T1000 (cell line): ENCODE measurements at regions not wholly inside any gene's neighbourhood (a gene's known extent, or its start where the extent isn't known, plus 50 kb on each side); places are given as distances from the start of the nearest gene placed in this dataset.
"Not testable (repeated sequence)": the region's sequence is repeated elsewhere in the genome, so short reads cannot be mapped to it uniquely, and the experiment has no call there.

Experiments used
- DNase-seq: peaks from one replicate; lab custom pipeline; 2025; ENCODE audit warnings: mixed read lengths; lab: John Stamatoyannopoulos, UW

GRCh38 chr12:68984796-68985573 is 52.0 kb upstream of the CPM start:
- no peak for DNase-seq

GRCh38 chr12:68997526-68997925 is 64.6 kb upstream of the CPM start:
- DNase-seq: not testable (repeated sequence)

DNA sequence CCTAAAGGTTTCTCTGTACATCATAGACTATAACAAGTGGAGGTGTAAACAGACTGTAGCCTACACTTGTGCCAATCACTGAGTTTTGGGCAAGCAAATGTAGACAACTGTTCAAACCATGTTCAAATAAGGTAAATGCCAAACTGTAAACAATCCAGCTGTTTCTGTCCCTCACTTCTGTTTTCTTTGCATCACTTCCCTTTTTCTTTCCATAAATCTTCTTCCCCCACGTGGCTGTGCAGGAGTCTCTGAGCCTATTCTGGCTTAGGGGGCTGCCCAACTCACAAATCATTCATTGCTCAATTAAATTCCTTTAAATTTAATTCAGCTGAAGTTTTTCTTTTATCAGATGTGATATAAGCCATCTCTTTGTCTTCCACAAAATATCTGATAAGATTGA is 65.1 kb upstream of the CPM start:
- no peak for DNase-seq

- DNase-seq: no peak
These were observed 67.1 kb upstream of the CPM start for GRCh38 chr12:69000074-69000473.

DNA sequence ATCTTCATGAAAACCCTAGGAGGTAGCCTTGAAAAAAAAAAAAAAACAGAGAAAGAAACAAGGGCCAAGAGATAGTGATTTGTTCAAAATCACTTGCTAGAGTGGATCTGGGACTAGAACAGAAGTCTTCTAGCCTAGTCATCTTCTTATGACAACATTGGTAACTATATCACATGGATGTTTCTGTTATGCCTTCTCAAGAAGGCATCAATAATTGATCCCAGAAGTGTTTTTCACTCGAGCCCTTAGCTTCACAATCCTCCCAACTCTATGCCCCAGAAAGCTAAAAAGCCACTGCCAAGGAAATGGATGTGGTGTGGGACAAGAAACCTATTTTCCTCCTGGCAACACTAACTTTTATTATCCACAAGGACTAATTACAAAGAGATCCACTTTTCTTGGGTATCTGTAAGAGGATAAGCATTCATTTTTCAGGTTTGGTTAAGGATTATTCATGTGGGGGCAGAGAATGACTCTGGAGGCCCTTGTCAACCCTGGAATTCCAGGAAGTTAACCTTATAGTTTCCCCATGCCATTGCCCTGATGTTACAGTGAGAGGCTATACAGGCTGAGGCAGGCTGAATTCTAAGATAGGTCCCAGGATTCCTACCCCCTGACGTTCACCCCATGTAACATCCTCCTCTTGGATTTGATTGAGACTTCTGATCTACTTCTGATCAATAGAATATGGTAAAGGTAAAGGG is 67.7 kb upstream of the CPM start:
- DNase-seq: no peak

DNA sequence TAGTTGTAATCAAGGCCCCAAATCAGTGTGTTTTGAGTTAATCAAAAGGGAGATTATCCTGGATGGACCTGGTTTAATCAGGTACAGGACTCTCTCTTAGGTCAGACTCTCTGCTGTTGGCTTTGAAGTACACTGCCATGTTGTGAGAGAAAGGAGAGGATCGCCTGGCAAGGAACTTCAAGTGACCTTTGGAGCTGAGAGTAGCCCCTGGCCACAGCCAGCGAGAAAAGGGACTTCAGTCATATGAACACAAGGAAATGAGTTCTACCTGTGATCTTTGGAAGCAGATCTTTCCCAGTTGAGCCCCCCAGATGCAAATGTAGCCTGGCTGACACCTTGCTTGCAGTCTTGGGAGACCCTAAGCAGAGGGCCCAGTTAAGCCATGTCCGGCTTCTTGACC is 68.3 kb upstream of the CPM start:
- DNase-seq: no peak

- DNase-seq: no peak
These were observed 70.0 kb upstream of the CPM start for GRCh38 chr12:69002969-69003368.

DNA sequence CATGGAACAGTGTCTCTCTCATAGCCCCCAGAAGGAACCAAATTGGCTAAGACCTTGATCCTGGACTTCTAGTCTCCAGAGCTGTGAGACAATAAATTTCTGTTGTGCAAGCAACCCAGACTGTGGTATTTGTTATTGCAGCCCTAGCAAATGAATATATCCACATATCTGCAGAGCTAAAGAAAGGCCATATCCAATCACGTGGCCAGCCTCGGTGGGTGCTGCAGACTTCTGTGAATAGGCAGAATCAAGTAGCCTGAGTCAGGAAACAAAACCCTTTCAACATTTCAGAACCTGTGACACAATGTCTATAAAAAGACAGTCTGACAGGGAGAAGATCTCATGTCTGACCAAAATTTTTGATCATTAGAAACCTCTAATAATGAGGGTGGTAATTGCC is 71.0 kb upstream of the CPM start:
- DNase-seq: no peak

DNA sequence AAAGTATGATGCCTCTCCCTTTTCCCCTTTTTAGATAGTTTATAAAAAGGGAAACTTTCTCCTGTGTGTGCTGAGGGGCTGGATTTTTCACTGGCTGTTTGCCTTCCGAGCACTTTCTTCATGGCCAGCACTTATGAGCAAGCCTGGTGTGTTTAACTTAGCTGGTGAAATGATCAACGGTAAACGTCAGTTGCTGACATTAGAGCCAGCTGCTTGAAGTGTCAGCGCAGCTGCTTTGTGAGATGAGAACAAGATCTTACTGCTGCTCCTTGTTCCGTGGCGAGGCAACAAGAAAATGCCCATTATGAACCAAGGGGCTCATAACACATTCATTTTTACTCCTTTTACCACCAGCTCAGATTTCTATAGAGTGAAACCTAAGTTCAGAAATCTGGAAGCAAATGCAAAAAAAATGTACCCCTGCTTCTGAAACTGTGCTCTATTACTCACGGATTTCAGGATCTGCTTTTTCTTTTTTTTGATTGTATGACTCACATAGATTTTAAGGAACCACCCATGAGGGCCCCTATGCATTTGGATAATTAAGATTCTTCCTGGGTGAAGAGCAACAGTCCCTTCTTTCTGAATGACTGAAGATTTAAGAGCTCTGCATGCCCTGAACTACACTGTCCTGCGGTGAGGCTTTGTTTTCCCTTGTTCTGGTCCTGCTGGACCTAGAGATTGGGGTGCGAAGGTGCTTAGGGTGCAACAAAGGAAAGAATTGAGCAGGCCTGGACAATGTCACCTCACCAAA is 74.3 kb upstream of the CPM start:
- DNase-seq: peak; percentile 97

DNA sequence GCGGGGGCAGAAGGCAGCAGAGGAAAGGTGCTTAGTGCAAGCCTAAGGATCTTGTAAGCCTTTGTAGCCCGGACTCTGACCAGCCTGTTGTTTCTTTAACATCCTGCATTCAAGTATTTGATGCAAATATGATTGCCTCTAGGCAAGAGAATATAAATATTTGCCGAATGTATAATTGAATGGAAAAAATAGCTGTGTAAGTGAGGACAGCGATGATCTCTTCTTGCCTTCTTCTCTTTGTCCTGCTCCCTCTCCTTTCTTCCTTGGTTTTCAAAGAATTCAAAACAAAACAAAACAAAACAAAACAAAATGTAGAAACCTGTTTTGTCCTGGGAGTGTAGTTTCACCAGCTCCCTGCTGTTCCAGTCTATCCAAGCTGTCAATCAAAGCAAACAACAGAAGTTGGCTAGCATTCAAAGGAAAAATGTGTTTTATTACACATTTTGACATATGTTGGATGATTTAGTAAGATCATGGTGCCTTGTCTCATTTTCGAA is 74.9 kb upstream of the CPM start:
- no peak for DNase-seq

GRCh38 chr12:69008520-69008919 is 75.5 kb upstream of the CPM start:
- no peak for DNase-seq

DNA sequence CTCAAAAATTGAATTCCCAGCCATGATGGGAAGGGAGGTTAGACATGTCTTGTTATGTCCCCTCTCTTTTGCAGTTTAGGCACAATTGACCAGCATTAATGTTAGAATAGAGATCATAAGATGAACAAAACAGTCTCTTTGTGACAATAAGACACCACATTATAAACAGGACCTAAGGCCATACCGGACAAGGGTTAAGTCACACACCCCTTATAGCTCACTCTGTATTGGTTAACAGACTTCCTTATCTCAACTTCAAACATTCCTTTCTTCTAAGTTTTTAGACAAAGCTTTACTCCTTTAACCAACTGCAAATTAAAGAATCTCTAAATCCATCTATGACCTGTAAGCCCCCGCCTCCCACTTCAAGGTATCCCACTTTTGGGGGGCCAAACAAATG is 81.1 kb upstream of the CPM start:
- no peak for DNase-seq

- no peak for DNase-seq
These were observed 82.0 kb upstream of the CPM start for GRCh38 chr12:69015017-69015416.

DNA sequence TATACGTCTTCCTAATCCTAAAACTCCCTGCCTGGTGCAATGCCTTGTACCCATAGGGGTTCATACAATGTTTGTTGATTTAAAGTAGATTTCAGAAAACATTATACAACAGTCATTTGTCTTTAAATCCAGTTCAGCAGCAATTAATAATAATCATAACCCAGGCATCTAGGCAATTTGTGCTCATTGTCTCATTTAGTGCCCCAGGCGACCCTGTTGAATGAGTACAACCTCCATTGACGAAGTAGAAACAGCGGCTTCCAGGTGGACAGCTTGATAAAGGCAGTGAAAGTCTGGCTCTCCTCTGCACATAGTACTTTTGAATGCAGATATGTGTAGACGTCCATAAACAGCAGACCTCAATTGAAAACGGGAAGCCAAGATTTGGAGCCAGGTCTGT is 82.9 kb upstream of the CPM start:
- DNase-seq: no peak

- DNase-seq: no peak
These were observed 86.1 kb upstream of the CPM start for GRCh38 chr12:69019082-69019481.

DNA sequence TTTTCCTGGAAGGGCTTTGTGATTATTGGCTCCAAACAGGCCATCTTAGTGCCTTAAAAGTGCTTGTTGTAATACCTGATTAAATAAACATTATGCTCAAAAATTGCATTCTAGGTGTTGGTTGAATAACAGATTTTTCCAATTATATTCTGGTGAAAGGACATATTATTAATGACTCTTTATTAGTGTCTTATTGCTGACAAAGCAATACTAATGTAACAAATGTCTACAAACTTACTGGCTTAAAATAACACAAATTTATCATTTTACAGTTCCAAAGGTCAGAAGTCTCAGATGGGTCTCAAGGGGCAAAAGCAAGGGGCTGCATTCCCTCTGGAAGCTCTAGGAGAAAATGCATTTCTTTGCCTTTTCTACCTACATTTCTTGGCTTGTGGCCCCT is 86.9 kb upstream of the CPM start:
- no peak for DNase-seq

GRCh38 chr12:69022674-69023073 is 89.7 kb upstream of the CPM start:
- no peak for DNase-seq

- no peak for DNase-seq
These were observed 90.9 kb upstream of the CPM start for GRCh38 chr12:69023840-69024239.

DNA sequence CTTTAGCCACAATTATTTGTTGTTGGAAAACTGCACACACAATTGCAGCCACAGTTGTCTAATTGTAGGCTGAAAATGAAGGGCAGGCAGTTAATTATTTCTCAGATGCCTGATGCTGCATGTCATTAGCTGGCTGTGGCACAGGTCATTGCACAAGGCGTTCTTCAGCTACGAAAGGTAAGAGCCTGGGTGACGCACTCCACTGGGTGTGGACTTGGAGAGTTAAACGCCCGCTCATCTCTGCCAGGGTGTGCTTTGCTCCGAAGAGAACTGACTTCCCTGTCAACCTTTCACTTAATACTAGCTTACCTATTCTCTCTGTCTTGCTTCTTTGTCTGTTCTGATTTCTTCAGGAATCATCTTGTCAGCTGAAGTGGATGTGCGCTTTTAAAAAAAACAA is 91.4 kb upstream of the CPM start:
- DNase-seq: peak; percentile 90

DNA sequence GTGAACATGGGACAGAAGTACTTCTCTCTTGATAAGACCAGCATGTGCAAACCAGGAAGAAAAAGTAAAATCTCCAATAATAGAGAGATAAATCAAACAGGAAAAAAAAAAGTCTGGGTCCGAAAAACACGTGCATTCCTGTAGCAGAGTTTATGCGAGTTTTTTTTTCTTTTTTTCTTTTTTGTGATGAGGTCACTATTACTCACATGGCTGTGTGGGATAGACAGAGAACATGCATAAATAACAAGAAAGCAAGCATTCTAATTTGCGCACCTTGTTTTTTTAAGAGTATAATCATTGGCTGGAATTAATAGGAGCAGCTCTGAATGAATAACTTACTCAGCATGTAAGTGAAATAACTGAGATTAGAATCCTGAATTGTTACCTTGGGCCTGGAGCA is 91.9 kb upstream of the CPM start:
- no peak for DNase-seq

GRCh38 chr12:69026336-69026735 is 93.4 kb upstream of the CPM start:
- DNase-seq: no peak

- no peak for DNase-seq
These were observed 94.5 kb upstream of the CPM start for GRCh38 chr12:69027411-69027881.
